WTC11 (cell line): ENCODE measurements at regions not wholly inside any gene's neighbourhood (a gene's known extent, or its start where the extent isn't known, plus 50 kb on each side); places are given as distances from the start of the nearest gene placed in this dataset.

Experiments used
- CTCF ChIP-seq: fragments of 200-600 bp; IDR thresholded peaks from 2 replicates; pipeline ENCODE4 v1.8.0; 2022; ENCODE audit warnings: antibody characterized with exemption
- KAT7 ChIP-seq: sonication (generic); formaldehyde crosslinking; IDR thresholded peaks from 2 replicates; pipeline ENCODE4 v1.8.1; 2023; ENCODE audit warnings: missing genetic modification reagents, mild to moderate bottlenecking, borderline replicate concordance
- MXD4 ChIP-seq: fragments of 250-450 bp; sonication (Bioruptor Pico); IDR thresholded peaks from 2 replicates; pipeline ENCODE4 v1.8.0; 2021; ENCODE audit warnings: mild to moderate bottlenecking, moderate library complexity, borderline replicate concordance
- NR2C2 ChIP-seq: sonication (generic); formaldehyde crosslinking; IDR thresholded peaks from 2 replicates; pipeline ENCODE4 v1.8.0; 2022; ENCODE audit warnings: mild to moderate bottlenecking, missing genetic modification reagents
- NR3C1 ChIP-seq: sonication (generic); formaldehyde crosslinking; conservative IDR thresholded peaks from 2 replicates; pipeline ENCODE4 v1.8.1; 2023; ENCODE audit warnings: low read depth, mild to moderate bottlenecking, missing genetic modification reagents
- SMAD3 ChIP-seq: sonication (generic); formaldehyde crosslinking; IDR thresholded peaks from 2 replicates; pipeline ENCODE4 v1.8.0; 2022; ENCODE audit warnings: missing genetic modification reagents, mild to moderate bottlenecking, borderline replicate concordance
- SP1 ChIP-seq: sonication (generic); formaldehyde crosslinking; conservative IDR thresholded peaks from 2 replicates; pipeline ENCODE4 v1.8.1; 2022; ENCODE audit warnings: missing genetic modification reagents
- TCF7 ChIP-seq: sonication (generic); formaldehyde crosslinking; IDR thresholded peaks from 2 replicates; pipeline ENCODE4 v1.8.0; 2022; ENCODE audit warnings: mild to moderate bottlenecking, low read depth, missing genetic modification reagents, moderate library complexity
- TEAD4 ChIP-seq: sonication (generic); formaldehyde crosslinking; IDR thresholded peaks from 2 replicates; pipeline ENCODE4 v1.8.0; 2022; ENCODE audit warnings: mild to moderate bottlenecking, missing genetic modification reagents
- TP53 ChIP-seq: sonication (generic); formaldehyde crosslinking; IDR thresholded peaks from 2 replicates; pipeline ENCODE4 v1.8.1; 2023; ENCODE audit warnings: mild to moderate bottlenecking, missing genetic modification reagents
- ZBTB21 ChIP-seq: sonication (generic); formaldehyde crosslinking; IDR thresholded peaks from 2 replicates; pipeline ENCODE4 v1.8.1; 2023; ENCODE audit warnings: mild to moderate bottlenecking, missing genetic modification reagents, borderline replicate concordance
- ZNF121 ChIP-seq: sonication (generic); formaldehyde crosslinking; IDR thresholded peaks from 2 replicates; pipeline ENCODE4 v1.8.0; 2023; ENCODE audit warnings: missing genetic modification reagents

- no peak for TF ChIP-seq TP53 (CRISPR knock-in tag)
- TF ChIP-seq ZNF121 (CRISPR knock-in tag): no peak
- no peak for TF ChIP-seq SMAD3 (CRISPR knock-in tag)
- TF ChIP-seq TEAD4 (CRISPR knock-in tag): no peak
- no peak for TF ChIP-seq SP1 (CRISPR knock-in tag)
- TF ChIP-seq KAT7 (CRISPR knock-in tag): no peak
- TF ChIP-seq CTCF: no peak
- no peak for TF ChIP-seq NR2C2 (CRISPR knock-in tag)
- no peak for TF ChIP-seq NR3C1 (CRISPR knock-in tag)
- no peak for TF ChIP-seq TCF7 (CRISPR knock-in tag)
- TF ChIP-seq ZBTB21 (CRISPR knock-in tag): no peak
- TF ChIP-seq MXD4 (CRISPR knock-in tag): no peak
Observed at GRCh38 chr6:94414041-94414440, 994.7 kb upstream of the EPHA7 start.
